ENCODE measurements at regions not wholly inside any gene's neighbourhood (a gene's known extent, or its start where the extent isn't known, plus 50 kb on each side); places are given as distances from the start of the nearest gene placed in this dataset.

DNA sequence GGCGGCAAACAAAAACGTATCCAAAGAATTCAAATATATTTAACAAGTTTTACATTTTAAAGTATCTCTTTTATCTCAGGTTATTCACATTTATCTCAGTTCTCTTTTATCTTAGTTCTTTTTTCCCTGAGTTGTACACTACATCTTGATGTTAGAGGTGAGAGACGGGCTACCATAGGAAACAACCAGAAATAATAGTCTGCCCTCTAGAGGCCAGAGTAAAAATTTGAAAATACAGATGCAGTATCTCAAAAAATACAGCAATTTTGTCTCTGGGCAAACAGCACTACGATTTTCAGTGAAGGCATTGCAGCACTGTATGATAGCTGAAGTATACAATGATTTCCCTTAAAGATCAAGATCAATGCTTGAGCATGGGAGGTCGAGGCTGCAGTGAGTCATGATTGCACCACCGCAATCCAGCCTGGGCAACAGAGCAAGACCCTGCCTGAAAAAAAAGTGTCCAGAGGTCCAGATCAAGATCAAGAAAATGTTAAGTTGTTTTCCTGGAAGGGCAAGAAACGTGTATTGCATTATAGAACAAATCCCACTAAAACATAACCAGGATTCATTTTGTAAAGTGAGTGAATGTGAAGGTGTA lies 82.6 kb upstream of the ATP11B start:
- peak; percentile 43 for DNase-seq

- no peak for DNase-seq
These were observed 82.0 kb upstream of the ATP11B start for GRCh38 chr3:182711261-182711683.

- no peak for DNase-seq
These were observed 81.5 kb upstream of the ATP11B start for GRCh38 chr3:182711853-182712252.

DNA sequence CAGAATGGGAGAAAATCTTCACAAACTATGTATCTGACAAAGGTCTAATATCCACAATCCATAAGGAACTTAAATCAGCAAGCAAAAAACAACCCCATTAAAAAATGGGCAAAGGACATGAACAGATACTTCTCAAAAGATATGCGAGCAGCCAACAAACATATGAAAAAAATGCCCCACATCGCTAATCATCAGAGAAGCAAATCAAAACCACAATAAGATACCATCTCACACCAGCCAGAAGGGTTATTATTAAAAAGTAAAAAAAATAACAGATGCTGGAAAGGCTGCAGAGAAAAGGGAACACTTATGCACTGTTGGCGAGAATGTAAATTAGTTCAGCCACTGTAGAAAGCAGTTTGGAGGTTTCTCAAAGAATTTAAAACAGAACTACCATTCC lies 80.2 kb upstream of the ATP11B start:
- no peak for DNase-seq

GRCh38 chr3:182713743-182714517 lies 79.4 kb upstream of the ATP11B start:
- DNase-seq, result peak; percentile 58

DNA sequence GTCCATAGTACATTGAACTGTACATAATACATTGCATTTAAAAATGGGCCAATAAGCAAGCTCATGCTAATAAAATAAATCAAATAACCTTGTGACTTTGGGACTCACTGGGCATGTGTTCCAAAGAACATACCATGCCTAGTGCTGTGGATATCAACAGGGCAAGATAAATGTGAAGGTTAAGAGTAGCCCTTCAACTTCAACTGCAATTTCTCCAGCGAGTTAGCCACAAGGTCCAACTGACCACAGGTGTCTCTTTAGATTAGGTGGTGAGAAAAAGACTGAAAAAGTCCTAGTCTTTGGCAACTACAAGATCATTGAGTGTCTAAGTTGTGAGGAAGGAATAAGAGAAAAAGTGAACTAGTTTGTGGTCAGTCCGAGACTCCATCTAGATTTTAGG lies 78.3 kb upstream of the ATP11B start:
- no peak for DNase-seq

DNA sequence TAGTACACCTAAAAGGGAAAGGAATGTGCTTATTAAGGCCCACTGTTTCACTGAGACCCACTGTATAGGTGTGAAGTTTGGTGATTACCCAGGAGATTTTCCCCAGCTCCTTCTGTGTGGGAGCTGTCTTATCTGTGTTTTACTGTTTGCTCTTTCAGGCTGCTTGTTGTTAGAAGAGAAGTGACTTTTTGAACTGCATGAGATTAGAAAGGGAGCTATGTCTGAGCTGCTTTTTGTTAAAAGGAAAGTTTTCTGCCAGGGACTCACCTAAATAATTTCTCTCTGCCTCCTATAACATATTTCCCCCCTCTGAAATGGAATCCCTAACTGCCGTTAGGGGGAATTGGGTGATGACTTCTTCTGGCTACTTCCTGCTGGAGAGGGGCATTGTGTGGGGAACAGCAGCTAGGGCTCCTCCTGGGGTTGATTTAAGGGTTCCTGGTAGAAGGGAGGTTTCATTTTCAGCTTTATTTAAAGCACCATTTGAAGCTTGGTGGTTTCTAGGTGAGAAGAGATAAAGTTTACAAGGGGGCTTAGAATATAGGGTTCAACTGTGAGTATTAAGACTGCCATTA lies 77.1 kb upstream of the ATP11B start:
- DNase-seq, result no peak

GRCh38 chr3:182717216-182717615 lies 76.1 kb upstream of the ATP11B start:
- no peak for DNase-seq

- no peak for DNase-seq
These were observed 70.4 kb upstream of the ATP11B start for GRCh38 chr3:182722907-182723306.

DNA sequence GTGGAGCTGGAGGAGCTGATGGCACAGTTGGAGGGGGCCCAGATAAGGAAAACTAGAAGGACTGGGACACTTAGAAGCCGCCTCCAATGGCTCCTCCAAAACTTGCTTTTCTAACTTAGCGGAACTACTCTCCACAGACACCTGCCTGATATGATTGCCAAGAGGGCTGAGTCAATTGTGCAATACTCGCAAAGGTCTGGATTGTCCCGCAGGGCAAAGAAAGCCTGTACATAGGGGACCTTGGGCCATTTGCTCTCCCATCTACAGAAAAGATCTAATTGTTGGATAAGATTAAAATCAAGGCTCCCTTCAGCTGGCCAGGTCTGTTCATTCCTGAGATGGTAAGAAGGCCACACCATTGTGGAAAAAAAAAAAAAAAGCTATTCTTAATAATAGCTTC lies 69.7 kb upstream of the ATP11B start:
- no peak for DNase-seq

DNA sequence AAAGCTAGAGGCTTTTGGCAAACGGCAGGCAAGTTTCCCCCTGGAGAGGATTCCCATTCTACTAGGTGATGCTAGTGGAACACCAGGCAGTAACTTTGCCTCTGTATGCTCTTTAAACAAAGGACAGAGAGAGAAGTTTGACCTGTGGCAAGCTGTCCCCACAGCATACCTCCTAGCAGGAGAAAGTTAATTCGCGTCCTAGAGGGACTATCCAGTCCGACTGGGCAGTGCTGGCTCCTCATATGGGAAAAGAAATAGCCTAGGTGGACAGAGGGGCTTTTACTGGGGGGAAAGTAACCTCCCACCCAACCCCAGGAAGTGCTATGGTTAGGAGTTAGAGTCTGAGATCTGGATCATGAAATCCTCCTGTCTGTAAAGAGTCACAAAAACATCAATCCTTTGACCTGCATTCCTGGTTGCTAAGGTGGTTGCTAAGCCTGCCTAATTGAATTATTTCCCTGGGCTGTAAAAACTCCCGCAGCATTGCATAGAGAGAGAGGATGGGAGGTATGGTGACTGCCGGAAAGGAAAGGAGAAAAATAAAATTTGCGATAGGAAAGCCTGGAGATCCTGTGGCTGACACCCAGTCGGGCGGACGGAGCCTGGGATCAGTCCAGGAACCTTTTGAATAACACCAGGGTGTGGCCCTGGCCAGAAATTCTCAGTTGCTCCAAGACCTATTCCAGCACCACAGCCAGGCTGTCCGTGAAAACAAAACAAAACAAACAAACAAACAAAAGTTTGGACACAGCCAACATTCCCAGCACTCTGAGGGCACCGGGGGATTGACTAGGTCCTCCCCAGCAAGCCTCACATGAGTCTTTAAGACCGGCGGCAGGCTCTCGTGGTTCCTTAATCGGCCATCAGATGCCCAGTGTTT lies 67.7 kb upstream of the ATP11B start:
- DNase-seq, result no peak

DNA sequence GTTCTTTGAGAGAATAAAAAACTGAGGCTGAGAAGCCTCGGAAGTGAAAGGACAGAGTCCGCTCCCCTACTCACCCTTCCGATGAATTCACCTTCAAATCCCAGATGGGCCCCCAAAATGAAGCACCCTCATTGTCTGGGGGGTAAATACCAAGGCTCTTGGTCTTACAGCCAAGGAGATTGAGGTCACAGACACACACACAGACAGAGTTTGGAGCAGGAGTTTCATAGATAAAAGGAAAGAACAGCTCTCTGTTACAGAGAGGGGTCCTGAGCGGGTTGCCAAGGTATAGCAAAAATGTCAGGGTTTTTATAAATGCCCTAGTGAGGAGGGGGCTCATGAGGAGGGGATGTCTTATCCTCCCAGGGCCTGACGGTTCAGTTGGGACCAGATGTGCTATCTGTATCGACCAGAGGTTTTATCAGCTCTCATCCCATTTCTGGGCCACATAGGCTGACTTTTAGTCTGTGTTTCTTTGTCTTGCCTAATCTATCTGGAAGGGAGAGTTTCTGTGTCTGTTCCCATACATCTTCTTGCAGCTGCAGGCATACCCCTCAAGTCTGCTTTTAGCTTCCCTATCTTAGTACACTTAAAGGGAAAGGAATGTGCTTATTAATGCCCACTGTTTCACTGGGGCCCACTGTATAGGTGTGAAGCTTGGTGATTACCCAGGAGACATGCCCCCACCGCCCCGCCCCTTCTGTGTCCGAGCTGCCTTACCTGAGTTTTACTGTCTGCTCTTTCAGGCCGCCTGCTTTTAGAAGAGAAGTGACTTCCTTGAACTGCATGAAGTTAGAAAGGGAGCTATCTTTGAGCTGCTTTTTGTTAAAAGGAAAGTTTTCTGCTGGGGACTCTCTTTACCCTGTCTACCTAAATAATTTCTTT lies 66.8 kb upstream of the ATP11B start:
- DNase-seq, result no peak

DNA sequence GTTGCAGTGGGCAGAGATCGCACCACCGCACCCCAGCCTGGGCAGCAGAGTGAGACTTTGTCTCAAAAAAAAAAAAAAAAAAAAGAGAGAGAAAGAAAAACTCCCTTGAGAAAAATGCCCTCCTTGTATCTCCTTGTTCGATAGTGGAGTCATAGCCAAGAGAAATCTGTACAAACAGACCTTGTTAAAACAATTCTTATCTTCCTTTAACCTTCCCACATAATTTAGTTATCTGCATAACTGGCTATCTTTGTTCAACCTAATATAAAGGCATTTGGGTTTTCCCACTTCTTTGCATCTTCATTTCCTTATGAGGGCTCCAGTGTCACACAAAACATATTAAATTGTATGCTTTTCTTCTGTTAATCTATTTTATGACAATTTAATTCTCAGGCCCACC lies 65.1 kb upstream of the ATP11B start:
- no peak for DNase-seq

- DNase-seq, result no peak
These were observed 63.2 kb upstream of the ATP11B start for GRCh38 chr3:182729903-182730674.

DNA sequence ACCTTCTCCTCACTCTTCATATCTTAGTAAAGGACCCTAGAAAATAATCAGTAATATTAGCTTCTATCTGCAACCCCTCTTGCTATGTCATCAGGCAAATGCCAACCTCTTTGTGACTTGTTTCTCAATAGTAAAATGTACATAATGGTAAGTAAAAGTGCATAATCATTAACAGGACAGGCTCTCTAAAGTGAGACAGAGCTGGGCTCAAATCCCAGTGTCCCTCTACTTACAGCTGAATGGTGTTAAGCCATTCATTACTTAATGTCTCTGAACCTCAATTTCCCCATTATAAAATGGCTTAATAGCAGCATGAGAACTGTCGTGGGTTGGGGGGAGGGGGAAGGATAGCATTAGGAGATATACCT lies 62.6 kb upstream of the ATP11B start:
- DNase-seq, result no peak

DNA sequence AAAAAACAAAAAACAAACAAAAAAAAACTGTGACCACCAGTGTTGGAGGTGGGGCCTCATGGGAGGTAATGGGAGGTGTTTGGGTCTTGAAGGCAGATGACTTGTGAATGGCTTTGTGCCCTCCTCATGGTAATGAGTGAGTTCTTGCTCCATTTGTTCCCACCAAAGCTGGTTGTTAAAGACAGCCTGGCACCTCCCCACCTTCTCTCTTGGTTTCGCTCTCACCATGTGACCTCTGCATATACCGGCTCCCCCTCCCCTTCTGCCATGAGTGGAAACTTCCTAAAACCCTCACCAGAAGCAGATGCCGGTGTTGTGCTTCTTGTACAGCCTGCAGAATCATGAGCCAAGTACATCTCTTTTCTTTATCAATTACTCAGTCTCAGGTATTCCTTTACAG lies 61.5 kb upstream of the ATP11B start:
- DNase-seq, result no peak

- no peak for DNase-seq
These were observed 60.9 kb upstream of the ATP11B start for GRCh38 chr3:182732232-182733015.

DNA sequence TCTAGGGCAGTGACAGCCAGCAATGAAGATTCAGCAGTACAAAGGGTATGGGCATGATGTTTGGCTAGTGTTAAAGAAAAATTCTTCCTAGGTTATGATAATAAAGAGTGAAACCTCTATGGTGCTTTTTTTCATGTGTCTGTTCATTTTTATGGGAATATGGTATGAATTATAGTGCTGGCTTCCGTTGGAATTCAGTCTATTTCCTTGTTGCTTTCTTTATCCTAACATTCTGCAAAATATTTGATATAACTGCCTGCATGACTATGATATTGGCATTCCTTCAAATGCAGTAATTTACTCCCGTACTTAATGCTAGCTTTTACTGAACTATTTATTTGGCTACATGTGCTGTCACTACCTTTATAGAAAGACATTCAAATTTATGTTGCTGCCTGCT lies 57.6 kb upstream of the ATP11B start:
- no peak for DNase-seq

DNA sequence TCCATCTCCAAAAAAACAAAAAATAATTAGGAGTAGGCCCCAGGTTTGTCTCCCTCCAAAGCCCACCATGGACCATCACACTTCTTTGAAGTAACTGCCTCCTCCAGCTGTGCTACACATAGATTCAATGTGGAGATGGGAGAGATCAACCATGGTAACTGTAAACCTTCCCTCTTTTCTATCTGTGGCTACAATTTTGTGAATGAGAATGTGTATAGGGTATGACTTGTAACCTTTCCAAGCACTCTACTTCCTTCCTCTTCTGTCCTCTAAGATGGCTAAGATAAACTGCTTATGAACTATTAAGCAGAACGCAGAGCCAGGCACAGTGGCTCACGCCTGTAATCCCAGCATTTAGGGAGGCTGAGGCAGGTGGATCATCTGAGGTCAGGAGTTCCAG lies 55.5 kb upstream of the ATP11B start:
- DNase-seq, result no peak

GRCh38 chr3:182738583-182739411 lies 54.5 kb upstream of the ATP11B start:
- no peak for DNase-seq

All from CD4-positive, alpha-beta T cell treated with Interleukin-12 subunit alpha and Interleukin-12 subunit beta, for 1 hour (primary cell).